ENCODE measurements at regions not wholly inside any gene's neighbourhood (a gene's known extent, or its start where the extent isn't known, plus 50 kb on each side); places are given as distances from the start of the nearest gene placed in this dataset.
"Not testable (repeated sequence)": the region's sequence is repeated elsewhere in the genome, so short reads cannot be mapped to it uniquely, and the experiment has no call there.

GRCh38 chr10:107978455-107978854, 813.9 kb upstream of the SORCS1 start:
- no peak for DNase-seq (ENCODE audit: low spot score)
- TF ChIP-seq, protein P1, sequence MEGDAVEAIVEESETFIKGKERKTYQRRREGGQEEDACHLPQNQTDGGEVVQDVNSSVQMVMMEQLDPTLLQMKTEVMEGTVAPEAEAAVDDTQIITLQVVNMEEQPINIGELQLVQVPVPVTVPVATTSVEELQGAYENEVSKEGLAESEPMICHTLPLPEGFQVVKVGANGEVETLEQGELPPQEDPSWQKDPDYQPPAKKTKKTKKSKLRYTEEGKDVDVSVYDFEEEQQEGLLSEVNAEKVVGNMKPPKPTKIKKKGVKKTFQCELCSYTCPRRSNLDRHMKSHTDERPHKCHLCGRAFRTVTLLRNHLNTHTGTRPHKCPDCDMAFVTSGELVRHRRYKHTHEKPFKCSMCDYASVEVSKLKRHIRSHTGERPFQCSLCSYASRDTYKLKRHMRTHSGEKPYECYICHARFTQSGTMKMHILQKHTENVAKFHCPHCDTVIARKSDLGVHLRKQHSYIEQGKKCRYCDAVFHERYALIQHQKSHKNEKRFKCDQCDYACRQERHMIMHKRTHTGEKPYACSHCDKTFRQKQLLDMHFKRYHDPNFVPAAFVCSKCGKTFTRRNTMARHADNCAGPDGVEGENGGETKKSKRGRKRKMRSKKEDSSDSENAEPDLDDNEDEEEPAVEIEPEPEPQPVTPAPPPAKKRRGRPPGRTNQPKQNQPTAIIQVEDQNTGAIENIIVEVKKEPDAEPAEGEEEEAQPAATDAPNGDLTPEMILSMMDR (IDR thresholded peaks at IDR 0.05; ENCODE audit: extremely low read depth, missing control alignments), result no peak

DNA sequence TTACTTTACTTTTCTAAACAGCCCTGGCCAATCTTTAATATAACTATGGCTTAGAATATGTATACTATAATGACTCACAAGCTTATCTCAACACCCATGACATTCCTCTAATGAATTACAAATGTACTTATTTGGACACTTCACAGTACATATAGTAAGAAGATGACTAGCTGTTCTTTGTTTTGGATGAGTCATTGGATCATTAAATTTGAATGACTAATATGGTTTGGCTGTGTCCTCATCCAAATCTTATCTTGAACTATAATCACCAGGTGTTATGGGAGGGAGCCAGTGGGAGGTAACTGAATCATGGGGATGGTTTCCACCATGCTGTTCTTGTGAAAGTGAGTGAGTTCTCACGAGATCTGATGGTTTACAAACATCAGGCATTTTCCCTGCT, 807.5 kb upstream of the SORCS1 start:
- DNase-seq (ENCODE audit: low spot score), result no peak
- TF ChIP-seq, protein P1 (IDR thresholded peaks at IDR 0.05; ENCODE audit: extremely low read depth, missing control alignments), result no peak

DNA sequence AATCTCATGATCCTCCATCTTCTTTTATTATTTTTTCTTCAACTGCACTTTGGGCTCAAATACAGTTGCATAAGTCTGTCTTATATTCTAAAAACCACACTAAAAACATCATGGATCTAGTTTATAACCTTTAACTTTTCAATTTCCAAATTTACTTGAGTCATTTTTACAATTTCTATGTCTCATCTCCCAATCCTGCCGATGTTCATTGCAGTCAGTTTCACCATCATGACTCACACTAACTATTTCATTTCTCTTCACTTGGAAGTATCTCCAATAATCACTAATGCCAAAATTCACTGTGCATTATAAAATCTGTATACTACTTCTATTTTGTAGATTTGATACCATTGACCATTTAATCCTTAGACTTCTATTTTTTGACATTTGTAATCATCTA, 806.9 kb upstream of the SORCS1 start:
- no peak for DNase-seq (ENCODE audit: low spot score)
- TF ChIP-seq, protein P1 (IDR thresholded peaks at IDR 0.05; ENCODE audit: extremely low read depth, missing control alignments), result no peak

DNA sequence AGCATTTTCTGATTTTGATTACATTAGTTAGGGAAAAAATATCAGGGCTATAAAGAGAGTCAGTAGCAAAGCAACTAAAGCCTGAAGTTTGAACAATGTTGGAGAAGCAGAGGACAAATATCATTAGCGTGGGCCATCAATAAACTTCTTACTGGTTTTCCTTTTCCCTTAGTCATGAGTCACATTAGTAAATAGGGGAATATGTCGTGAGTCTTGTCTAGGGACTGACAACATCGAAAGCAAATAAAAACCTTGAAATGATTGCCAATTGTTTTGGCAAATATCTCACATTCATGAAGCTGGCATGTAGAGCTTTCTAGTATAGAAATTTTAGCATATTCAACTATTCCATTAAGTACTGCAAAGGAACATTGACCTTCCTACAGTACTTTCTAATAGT, 806.0 kb upstream of the SORCS1 start:
- DNase-seq (ENCODE audit: low spot score), result no peak
- TF ChIP-seq, protein P1 (IDR thresholded peaks at IDR 0.05; ENCODE audit: extremely low read depth, missing control alignments), result no peak

- TF ChIP-seq, protein P1 (IDR thresholded peaks at IDR 0.05; ENCODE audit: extremely low read depth, missing control alignments), result no peak
- no peak for DNase-seq (ENCODE audit: low spot score)
Measured at GRCh38 chr10:107969936-107970335, 805.4 kb upstream of the SORCS1 start.

GRCh38 chr10:107966826-107967225, 802.3 kb upstream of the SORCS1 start:
- DNase-seq (ENCODE audit: low spot score), result no peak
- TF ChIP-seq, protein P1 (IDR thresholded peaks at IDR 0.05; ENCODE audit: extremely low read depth, missing control alignments), result no peak

DNA sequence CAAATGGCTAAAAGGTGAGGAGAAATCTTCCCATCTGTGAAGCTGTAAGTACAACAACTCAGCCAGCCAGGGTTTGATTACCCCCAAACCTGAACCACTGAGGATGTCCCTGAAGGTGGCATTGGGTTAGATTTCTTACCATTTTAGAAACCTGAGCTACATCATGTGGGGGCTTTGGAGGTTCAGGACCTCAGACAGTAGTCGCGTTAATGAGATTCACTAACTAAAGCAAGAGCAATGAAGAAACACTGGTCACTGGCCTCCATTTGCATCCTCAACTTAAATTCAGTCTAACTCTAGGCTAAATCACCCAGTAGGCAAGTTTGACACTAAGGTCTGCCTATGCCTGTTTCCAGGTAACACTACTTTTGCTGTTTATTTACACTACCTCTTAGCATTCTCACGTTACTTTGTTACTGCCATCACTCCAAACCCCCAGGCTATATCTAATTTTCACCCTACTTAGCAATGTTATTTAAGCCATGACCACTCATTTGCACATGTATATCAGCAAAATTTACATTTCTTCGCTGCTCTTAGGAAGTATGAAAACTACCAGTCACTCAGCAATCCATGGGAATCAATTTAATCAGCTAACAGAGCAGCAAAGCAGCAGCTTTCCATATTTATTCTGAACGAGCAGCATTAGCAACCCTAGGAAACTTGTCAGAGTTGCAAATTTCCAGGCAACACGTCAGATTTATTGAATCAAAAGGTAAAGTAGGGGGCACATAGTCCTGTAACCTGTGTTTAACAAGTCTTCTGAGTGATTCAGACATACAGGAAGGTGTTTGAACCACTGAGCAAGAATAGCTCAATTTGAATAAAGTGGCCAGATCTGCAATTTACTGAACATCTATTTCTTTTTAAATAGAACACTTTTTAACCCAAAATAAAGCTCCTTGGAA, 788.4 kb upstream of the SORCS1 start:
- DNase-seq (ENCODE audit: low spot score), result no peak
- TF ChIP-seq, protein P1 (IDR thresholded peaks at IDR 0.05; ENCODE audit: extremely low read depth, missing control alignments), result no peak

- not testable (repeated sequence) for DNase-seq (ENCODE audit: low spot score)
Measured at GRCh38 chr10:107950411-107951062, 786.0 kb upstream of the SORCS1 start.

Measured in GM20000 (cell line).